ENCODE measurements at regions not wholly inside any gene's neighbourhood (a gene's known extent, or its start where the extent isn't known, plus 50 kb on each side); places are given as distances from the start of the nearest gene placed in this dataset.

GRCh38 chr9:7451062-7451461, 348.5 kb downstream of the DMAC1 start:
- ChIA-PET POLR2A (ENCODE audit: partially characterized antibody) (no interaction called here), CTCF (ENCODE audit: partially characterized antibody) (no interaction called here)
- H3K79me1 ChIP-seq (ENCODE audit: low read depth, low read length): no peaks in the 10 kb centered on the region
- no peak overlapping the region for H2BK12ac ChIP-seq (ENCODE audit: low read depth, low read length)
- no peaks in the 10 kb centered on the region for H3K79me2 ChIP-seq (ENCODE audit: control insufficient read depth in 1 of 2, insufficient read depth in 2 of 2, low read length in 2 of 2)
- H2AK5ac ChIP-seq (ENCODE audit: low read depth, low read length): no peak overlapping the region
- no peaks in the 10 kb centered on the region for H3K36me3 ChIP-seq (ENCODE audit: control insufficient read depth in 2 of 4, insufficient read depth in 4 of 4, low read length in 3 of 4)
- no peak overlapping the region for H2BK15ac ChIP-seq (ENCODE audit: low read length)
- no peak overlapping the region for H2BK20ac ChIP-seq (ENCODE audit: low read length)
- DNase-seq (ENCODE audit: low read depth in 1 of 2, low spot score in 2 of 2) (no peak), FAIRE-seq (no peak)
- H4K8ac ChIP-seq (ENCODE audit: extremely low read depth, insufficient read depth, low read length): no peak overlapping the region
- no peak overlapping the region for H3K4me3 ChIP-seq (ENCODE audit: extremely low read depth in 1 of 4, insufficient read depth in 2 of 4, low read depth in 3 of 4, low read length in 4 of 4)
- H4K5ac ChIP-seq (ENCODE audit: insufficient read length, low read depth, low read length): no peak overlapping the region
- H3K9ac ChIP-seq (replicated peaks in 1 of 4; ENCODE audit: extremely low read depth in 1 of 4, low read depth in 3 of 4, low read length in 3 of 4): no peak overlapping the region
- H3K23me2 ChIP-seq (ENCODE audit: low read depth, low read length): no peaks in the 10 kb centered on the region
- H3K27me3 ChIP-seq (replicated peaks in 1 of 4; ENCODE audit: control insufficient read depth in 3 of 4, extremely low read depth in 1 of 4, insufficient read depth in 3 of 4, low read length in 3 of 4): no peaks in the 10 kb centered on the region
- TF ChIP-seq BRCA1 (IDR thresholded peaks at IDR 0.05; ENCODE audit: low read depth, low read length): no peak
- TF ChIP-seq POLR2A (IDR thresholded peaks at IDR 0.05; ENCODE audit: control extremely low read depth in 1 of 2, low read depth in 2 of 2, low read length in 2 of 2): no peak
- no peak for TF ChIP-seq RXRA (IDR thresholded peaks at IDR 0.05; ENCODE audit: insufficient read depth, low read depth, low read length)
- TF ChIP-seq HDAC2 (IDR thresholded peaks at IDR 0.05; ENCODE audit: borderline replicate concordance in 1 of 2, low read depth in 2 of 2, low read length in 2 of 2): no peak
- no peak for TF ChIP-seq TBP (IDR thresholded peaks at IDR 0.05; ENCODE audit: low read depth, low read length)
- H4K91ac ChIP-seq (replicated peaks; ENCODE audit: insufficient read length, low read length): no peak overlapping the region
- H3K14ac ChIP-seq (ENCODE audit: insufficient read length): no peak overlapping the region
- no peak overlapping the region for H3K4ac ChIP-seq (replicated peaks; ENCODE audit: insufficient read length, low read depth, low read length)
- WGBS, 2 experiments (ENCODE audit: extremely low coverage in 1 of 2, insufficient coverage in 1 of 2, insufficient read length in 1 of 2, insufficient replicate concordance in 2 of 2, low coverage in 1 of 2, low lambda C conversion rate in 2 of 2, missing lambda C conversion rate in 1 of 2): 89% methylated on average over 3 of the region's 3 CpGs; no CpG with 5 or more reads in 1 of the 2 experiments
- H3K9me3 ChIP-seq (ENCODE audit: insufficient read depth in 2 of 2, low read depth in 1 of 2, low read length in 1 of 2): no peaks in the 10 kb centered on the region
- H3K56ac ChIP-seq (replicated peaks; ENCODE audit: insufficient read length, low read depth, low read length): no peak overlapping the region
- no peak overlapping the region for H3K4me2 ChIP-seq (ENCODE audit: insufficient read depth in 1 of 2, low read depth in 2 of 2, low read length in 2 of 2)
- no peak overlapping the region for H3K18ac ChIP-seq (ENCODE audit: extremely low read depth, low read length)
- H3K4me1 ChIP-seq (replicated peaks in 1 of 4; ENCODE audit: control insufficient read depth in 3 of 4, insufficient read depth in 4 of 4, low read length in 3 of 4): no peaks in the 10 kb centered on the region
- H3K27ac ChIP-seq (ENCODE audit: low read depth, low read length): no peak overlapping the region
- no peak overlapping the region for H2BK120ac ChIP-seq (replicated peaks; ENCODE audit: low read depth, low read length)
- H2AFZ ChIP-seq (ENCODE audit: low read length): no peak overlapping the region
- no peaks in the 10 kb centered on the region for H4K20me1 ChIP-seq (replicated peaks in 1 of 2; ENCODE audit: control insufficient read depth in 1 of 2, insufficient read depth in 2 of 2, low read length in 2 of 2)
- H3K23ac ChIP-seq (ENCODE audit: insufficient read length): no peak overlapping the region
- no peak overlapping the region for H2BK5ac ChIP-seq (ENCODE audit: low read depth, low read length)

Measured in H1 (cell line).